Suprapubic skin (tissue), 4 donors: ENCODE measurements at regions not wholly inside any gene's neighbourhood (a gene's known extent, or its start where the extent isn't known, plus 50 kb on each side); places are given as distances from the start of the nearest gene placed in this dataset.
"Not testable (repeated sequence)": the region's sequence is repeated elsewhere in the genome, so short reads cannot be mapped to it uniquely, and the experiment has no call there.

Experiments used
- DNase-seq, 2 donors: peaks; one replicate each; pipeline ENCODE4 v3.0.0-alpha.2; 2019; ENCODE audit warnings: low spot score in 2 of 2
- H3K27ac ChIP-seq: fragments of 200-600 bp; sonication (generic); one replicate; pipeline ENCODE4 v1.5.1; 2019
- H3K27me3 ChIP-seq: fragments of 200-600 bp; sonication (generic); one replicate; pipeline ENCODE4 v1.5.1; 2019
- H3K36me3 ChIP-seq: fragments of 200-600 bp; sonication (generic); one replicate; pipeline ENCODE4 v1.5.1; 2019
- H3K4me1 ChIP-seq: fragments of 200-600 bp; sonication (generic); one replicate; pipeline ENCODE4 v1.5.1; 2019
- H3K4me3 ChIP-seq: fragments of 200-600 bp; sonication (generic); one replicate; pipeline ENCODE4 v1.5.1; 2019; ENCODE audit warnings: mild to moderate bottlenecking
- H3K9me3 ChIP-seq: fragments of 200-600 bp; sonication (generic); one replicate; pipeline ENCODE4 v1.5.1; 2019
- CTCF ChIP-seq, 2 donors: fragments of 200-600 bp in 1 of 2; fragments of 450-650 bp in 1 of 2; sonication (generic) in 1 of 2; IDR thresholded peaks; one replicate each; pipeline ENCODE4 v1.5.1; 2016 to 2019; ENCODE audit warnings: antibody characterized with exemption in 2 of 2, mild to moderate bottlenecking in 1 of 2, moderate library complexity in 1 of 2
- EP300 ChIP-seq: sonication (generic); formaldehyde crosslinking; IDR thresholded peaks from one replicate; pipeline ENCODE4 v1.6.1; 2017; ENCODE audit warnings: antibody characterized with exemption
- POLR2A ChIP-seq, 2 donors: fragments of 450-650 bp; IDR thresholded peaks; one replicate each; pipeline ENCODE4 v1.6.1; 2017; ENCODE audit warnings: antibody characterized with exemption in 2 of 2, mild to moderate bottlenecking in 2 of 2, moderate library complexity in 2 of 2
- POLR2AphosphoS5 ChIP-seq, 3 donors: sonication (generic); formaldehyde crosslinking; IDR thresholded peaks; one replicate each; pipeline ENCODE4 v1.6.1; 2017; ENCODE audit warnings: antibody characterized with exemption in 3 of 3
- WGBS: methylation state at CpG from one replicate; pipeline ENCODE4 v1.1.5; 2018; 5-methylcytosine and 5-hydroxymethylcytosine counted together

- H3K27me3 ChIP-seq, result no peaks in the 10 kb centered on the region
- no peak for TF ChIP-seq POLR2A (IDR thresholded peaks at IDR 0.05)
- no peak for TF ChIP-seq CTCF (IDR thresholded peaks at IDR 0.05)
- TF ChIP-seq EP300, result no peak
- no peak for TF ChIP-seq POLR2AphosphoS5 (IDR thresholded peaks at IDR 0.05)
- no peak overlapping the region for H3K4me3 ChIP-seq
- WGBS, result 63% methylated on average over 2 of the region's 2 CpGs
- no peaks in the 10 kb centered on the region for H3K4me1 ChIP-seq
- H3K9me3 ChIP-seq, result no peaks in the 10 kb centered on the region
- no peak for DNase-seq
- H3K36me3 ChIP-seq, result no peaks in the 10 kb centered on the region
- no peak overlapping the region for H3K27ac ChIP-seq
Observed at GRCh38 chr10:90028312-90028711, 326.9 kb downstream of the KIF20B start.

- 87% methylated on average over 1 of the region's 1 CpG for WGBS
- no peak for DNase-seq
- TF ChIP-seq CTCF (IDR thresholded peaks at IDR 0.05) (no peak), EP300 (no peak)
- no peaks in the 10 kb centered on the region for H3K27me3 ChIP-seq
- H3K27ac ChIP-seq, result no peak overlapping the region
- no peak overlapping the region for H3K4me3 ChIP-seq
- no peaks in the 10 kb centered on the region for H3K9me3 ChIP-seq
- no peaks in the 10 kb centered on the region for H3K36me3 ChIP-seq
- no peaks in the 10 kb centered on the region for H3K4me1 ChIP-seq
Observed at GRCh38 chr10:90031776-90032175, 330.4 kb downstream of the KIF20B start.

- Histone ChIP-seq H3K27me3 (no peaks in the 10 kb centered on the region), H3K4me1 (no peaks in the 10 kb centered on the region), H3K36me3 (no peaks in the 10 kb centered on the region), H3K9me3 (no peaks in the 10 kb centered on the region), H3K27ac (no peak overlapping the region), H3K4me3 (no peak overlapping the region)
- DNase-seq, result no peak
- TF ChIP-seq POLR2A (IDR thresholded peaks at IDR 0.05) (no peak), CTCF (IDR thresholded peaks at IDR 0.05) (no peak), POLR2AphosphoS5 (IDR thresholded peaks at IDR 0.05) (no peak), EP300 (no peak)
Observed at GRCh38 chr10:90032519-90032918, 331.1 kb downstream of the KIF20B start.

- H3K27ac ChIP-seq, H3K4me1 ChIP-seq, DNase-seq, H3K4me3 ChIP-seq, H3K27me3 ChIP-seq, H3K36me3 ChIP-seq, H3K9me3 ChIP-seq: not testable (repeated sequence)
- WGBS, result 91% methylated on average over 5 of the region's 5 CpGs
Observed at GRCh38 chr10:90034862-90035261, 333.5 kb downstream of the KIF20B start.

GRCh38 chr10:90041585-90041984 lies 340.2 kb downstream of the KIF20B start:
- 80% methylated on average over 4 of the region's 4 CpGs for WGBS

More at GRCh38 chr10:90041585-90041984, 340.2 kb downstream of the KIF20B start:
- Histone ChIP-seq H3K4me3 (no peak overlapping the region), H3K36me3 (no peaks in the 10 kb centered on the region), H3K27me3 (no peaks in the 10 kb centered on the region), H3K27ac (no peak overlapping the region), H3K4me1 (no peaks in the 10 kb centered on the region), H3K9me3 (no peaks in the 10 kb centered on the region)
- DNase-seq, result no peak
- TF ChIP-seq POLR2AphosphoS5 (IDR thresholded peaks at IDR 0.05) (no peak), CTCF (IDR thresholded peaks at IDR 0.05) (no peak), POLR2A (IDR thresholded peaks at IDR 0.05) (no peak), EP300 (no peak)
